Nucleus accumbens (tissue), 56 donors: ENCODE measurements at regions not wholly inside any gene's neighbourhood (a gene's known extent, or its start where the extent isn't known, plus 50 kb on each side); places are given as distances from the start of the nearest gene placed in this dataset.

Experiments used
- DNase-seq, 56 donors: peaks; one replicate each; lab custom pipeline; 2025; lab: John Stamatoyannopoulos, UW

DNA sequence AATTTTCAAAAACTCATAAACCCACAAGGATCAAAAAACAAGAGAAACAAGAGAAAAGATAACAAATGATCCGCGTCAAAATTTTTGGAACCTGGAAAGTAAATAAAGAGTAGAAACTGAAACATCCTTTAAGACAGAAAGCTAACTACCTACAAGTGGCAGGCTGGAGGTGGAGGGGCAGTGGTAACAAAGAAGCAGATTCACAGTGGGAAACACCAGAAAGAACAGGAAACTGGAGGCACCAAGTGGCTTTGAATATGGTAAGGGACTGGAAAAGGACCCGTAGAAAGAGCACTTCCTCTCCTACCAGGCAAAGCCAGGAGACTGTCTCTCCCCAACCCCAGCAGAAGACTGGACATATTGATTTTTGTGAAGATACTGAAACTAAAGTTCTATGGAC, 100.6 kb upstream of the TARS1 start:
- DNase-seq = no peak

DNA sequence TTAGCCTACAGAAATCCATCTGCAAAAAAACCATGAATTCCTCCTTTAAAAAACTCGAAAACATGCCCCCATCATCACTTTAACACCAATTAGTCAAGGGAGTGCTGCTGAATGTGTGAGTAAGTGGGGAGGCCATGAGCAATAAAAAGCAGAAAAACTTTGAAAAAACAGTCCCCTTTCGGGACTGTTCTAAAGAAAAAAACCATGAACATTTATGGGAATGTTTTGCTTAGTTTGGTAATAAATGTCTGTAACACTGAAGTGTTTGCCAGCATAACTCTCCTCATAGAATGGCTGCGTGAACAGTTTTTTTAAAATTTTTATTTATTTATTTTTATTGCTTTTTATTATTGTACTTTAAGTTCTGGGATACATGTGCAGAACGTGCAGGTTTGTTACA, 99.4 kb upstream of the TARS1 start:
- no peak for DNase-seq

DNA sequence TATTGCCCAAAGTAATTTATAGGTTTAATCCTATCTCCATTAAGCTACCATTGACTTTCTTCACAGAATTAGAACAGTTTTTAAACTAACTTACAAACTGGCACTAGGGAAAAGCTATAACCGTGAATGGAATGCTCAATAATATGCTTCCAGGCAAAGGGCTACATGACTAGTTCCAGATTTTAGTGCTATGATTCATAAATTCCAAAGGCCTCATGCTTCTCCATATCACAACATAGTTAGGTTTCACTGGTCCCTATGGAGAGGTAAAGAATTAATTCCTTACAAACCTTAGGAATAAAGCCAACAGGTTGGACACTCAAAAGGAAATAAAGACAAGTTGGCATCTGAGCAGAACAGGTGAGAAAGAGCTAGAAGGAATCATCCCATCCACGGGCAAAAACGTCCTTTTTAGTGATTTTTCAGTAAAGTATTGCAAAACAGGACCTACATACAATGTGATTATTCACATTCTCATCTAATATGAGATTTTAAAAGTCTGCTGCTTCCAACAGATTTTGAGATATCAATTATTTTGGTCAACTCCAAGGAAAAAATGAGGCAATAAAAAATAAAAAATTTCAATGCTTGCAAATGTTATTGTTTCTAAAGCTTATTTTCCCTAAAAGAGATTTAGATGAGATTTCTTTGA, 97.0 kb upstream of the TARS1 start:
- DNase-seq = no peak

GRCh38 chr5:33346534-33346933, 94.2 kb upstream of the TARS1 start:
- DNase-seq = no peak

- DNase-seq = no peak
Measured at GRCh38 chr5:33361781-33362180, 79.0 kb upstream of the TARS1 start.

GRCh38 chr5:33362915-33363314, 77.8 kb upstream of the TARS1 start:
- no peak for DNase-seq

DNA sequence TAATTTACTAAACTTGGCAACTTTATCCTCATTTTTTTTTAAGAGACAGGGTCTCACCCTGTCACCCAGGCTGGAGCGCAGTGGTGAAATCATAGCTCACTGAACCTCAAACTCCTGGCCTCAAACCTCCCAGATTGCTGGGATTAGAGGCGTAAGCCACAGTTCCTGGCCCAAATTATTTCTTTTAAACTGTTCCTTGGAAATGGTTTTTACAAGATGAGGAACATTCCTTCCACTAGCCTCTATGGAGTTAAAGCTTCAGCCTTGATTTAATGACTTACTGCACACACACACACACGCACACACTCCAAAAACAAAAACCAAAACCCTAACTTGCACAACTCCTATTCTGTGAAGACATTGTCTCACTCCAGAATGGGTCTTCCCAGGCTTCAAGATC, 77.2 kb upstream of the TARS1 start:
- DNase-seq = no peak

GRCh38 chr5:33364406-33364805, 76.4 kb upstream of the TARS1 start:
- DNase-seq = no peak

- DNase-seq = no peak
Measured at GRCh38 chr5:33367416-33367815, 73.3 kb upstream of the TARS1 start.

- no peak for DNase-seq
Measured at GRCh38 chr5:33369485-33370465, 71.0 kb upstream of the TARS1 start.

- no peak for DNase-seq
Measured at GRCh38 chr5:33370466-33370859, 70.3 kb upstream of the TARS1 start.

- DNase-seq = no peak
Measured at GRCh38 chr5:33371660-33372059, 69.1 kb upstream of the TARS1 start.

DNA sequence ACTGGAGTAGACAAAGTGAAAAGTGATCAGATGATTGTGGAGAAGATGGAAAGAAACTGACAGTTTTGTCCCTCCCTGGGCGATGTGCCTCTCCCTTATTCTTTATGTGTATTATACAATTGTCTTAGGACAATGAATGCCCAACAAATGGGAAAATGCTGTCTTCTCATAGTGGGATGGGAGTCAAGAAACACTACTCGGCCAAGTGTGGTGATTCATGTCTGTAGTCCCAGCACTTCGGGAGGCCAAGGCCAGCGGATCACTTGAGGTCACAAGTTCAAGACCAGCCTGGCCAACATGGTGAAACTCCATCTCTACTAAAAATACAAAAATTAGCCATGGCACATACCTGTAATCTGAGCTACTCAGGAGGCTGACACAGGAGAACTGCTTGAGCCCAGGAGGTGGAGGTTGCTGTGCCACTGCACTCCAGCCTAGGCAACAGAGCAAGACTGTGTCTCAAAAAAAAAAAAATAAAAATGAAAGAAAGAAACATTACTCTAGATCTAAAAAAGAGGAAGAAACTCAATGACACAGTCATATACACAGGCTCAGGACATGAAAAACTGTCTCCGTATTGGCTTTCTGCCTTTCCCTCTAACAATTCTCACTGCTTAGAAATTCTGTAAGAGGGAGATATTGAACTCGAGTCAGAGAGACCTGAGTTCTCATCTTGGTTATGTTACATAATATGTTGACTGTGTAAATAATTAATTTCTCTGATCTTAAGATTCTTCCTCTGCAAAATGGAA, 67.9 kb upstream of the TARS1 start:
- DNase-seq = no peak

DNA sequence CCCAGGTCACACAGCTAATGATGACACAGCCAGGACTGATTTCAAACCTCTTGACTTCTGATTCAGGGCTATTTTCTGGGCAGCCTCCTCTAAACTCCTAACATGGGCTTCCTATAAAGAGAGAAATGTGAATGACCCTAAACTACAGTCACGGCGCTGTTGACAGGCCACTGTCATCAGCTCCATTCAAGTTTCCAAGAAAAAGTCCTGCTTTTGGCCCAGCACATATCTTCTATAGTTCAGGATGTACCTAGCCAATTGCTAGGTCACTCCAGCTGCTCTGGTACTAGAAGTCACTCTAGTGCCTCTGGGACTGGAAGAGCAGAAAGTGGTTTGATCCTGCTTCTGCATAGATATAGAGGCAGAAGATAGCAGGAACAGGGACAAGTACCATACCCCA, 64.9 kb upstream of the TARS1 start:
- no peak for DNase-seq

GRCh38 chr5:33379757-33380156, 61.0 kb upstream of the TARS1 start:
- DNase-seq = no peak

- no peak for DNase-seq
Measured at GRCh38 chr5:33381243-33381642, 59.5 kb upstream of the TARS1 start.
